Tibial nerve (tissue), 3 donors: ENCODE measurements at regions not wholly inside any gene's neighbourhood (a gene's known extent, or its start where the extent isn't known, plus 50 kb on each side); places are given as distances from the start of the nearest gene placed in this dataset.

Source experiments
- POLR2A ChIP-seq, 2 donors: fragments of 450-650 bp; IDR thresholded peaks; one replicate each; pipeline ENCODE4 v1.6.1; 2017; ENCODE audit warnings: antibody characterized with exemption in 2 of 2, mild to moderate bottlenecking in 2 of 2, moderate library complexity in 2 of 2
- TF ChIP-seq, protein P1 (sequence below), 5 experiments: fragments of 200-600 bp in 3 of 5; fragments of 450-650 bp in 2 of 5; sonication (generic) in 3 of 5; IDR thresholded peaks; one replicate each; pipeline ENCODE4 v1.5.1; 2016 to 2019; ENCODE audit warnings: antibody characterized with exemption in 5 of 5, mild to moderate bottlenecking in 3 of 5, moderate library complexity in 2 of 5

DNA sequence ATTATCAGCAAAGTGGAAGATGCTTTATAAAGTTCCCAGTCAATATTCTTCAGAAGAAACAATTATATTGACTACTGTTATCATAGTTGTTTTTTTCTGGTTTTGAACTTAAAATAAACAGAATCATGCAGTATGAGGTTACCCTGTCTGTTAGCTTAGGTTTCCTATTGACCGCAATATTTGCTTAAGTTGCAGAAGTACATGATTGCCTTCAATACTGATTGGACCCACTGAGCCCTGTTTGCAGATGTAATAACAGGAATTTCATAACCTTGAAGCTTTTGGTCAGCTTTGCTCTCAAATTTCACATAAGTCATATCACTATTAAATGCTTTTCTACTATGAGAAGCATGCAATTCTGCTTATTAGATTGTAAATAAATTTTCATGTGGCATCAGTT lies 229.1 kb upstream of the FSTL5 start:
- TF ChIP-seq, protein P1, sequence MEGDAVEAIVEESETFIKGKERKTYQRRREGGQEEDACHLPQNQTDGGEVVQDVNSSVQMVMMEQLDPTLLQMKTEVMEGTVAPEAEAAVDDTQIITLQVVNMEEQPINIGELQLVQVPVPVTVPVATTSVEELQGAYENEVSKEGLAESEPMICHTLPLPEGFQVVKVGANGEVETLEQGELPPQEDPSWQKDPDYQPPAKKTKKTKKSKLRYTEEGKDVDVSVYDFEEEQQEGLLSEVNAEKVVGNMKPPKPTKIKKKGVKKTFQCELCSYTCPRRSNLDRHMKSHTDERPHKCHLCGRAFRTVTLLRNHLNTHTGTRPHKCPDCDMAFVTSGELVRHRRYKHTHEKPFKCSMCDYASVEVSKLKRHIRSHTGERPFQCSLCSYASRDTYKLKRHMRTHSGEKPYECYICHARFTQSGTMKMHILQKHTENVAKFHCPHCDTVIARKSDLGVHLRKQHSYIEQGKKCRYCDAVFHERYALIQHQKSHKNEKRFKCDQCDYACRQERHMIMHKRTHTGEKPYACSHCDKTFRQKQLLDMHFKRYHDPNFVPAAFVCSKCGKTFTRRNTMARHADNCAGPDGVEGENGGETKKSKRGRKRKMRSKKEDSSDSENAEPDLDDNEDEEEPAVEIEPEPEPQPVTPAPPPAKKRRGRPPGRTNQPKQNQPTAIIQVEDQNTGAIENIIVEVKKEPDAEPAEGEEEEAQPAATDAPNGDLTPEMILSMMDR (IDR thresholded peaks at IDR 0.05) = no peak
- no peak for TF ChIP-seq POLR2A (IDR thresholded peaks at IDR 0.05)
